ENCODE measurements at regions not wholly inside any gene's neighbourhood (a gene's known extent, or its start where the extent isn't known, plus 50 kb on each side); places are given as distances from the start of the nearest gene placed in this dataset.

GRCh38 chrX:69063486-69063885 is 101.8 kb downstream of the PJA1 start:
- ChIA-PET CTCF (no interaction called here), POLR2A (no interaction called here)
- Mint-ChIP-seq H3K36me3 (ENCODE audit: low read depth) (no peaks in the 10 kb centered on the region), H3K4me1 (ENCODE audit: low read depth) (no peaks in the 10 kb centered on the region), H3K9me3 (no peaks in the 10 kb centered on the region), H3K4me3 (no peak overlapping the region), H3K27me3 (no peaks in the 10 kb centered on the region), H3K27ac (no peak overlapping the region)
- no peak for TF ChIP-seq CTCF (IDR thresholded peaks at IDR 0.05)
- Histone ChIP-seq H3K4me1 (ENCODE audit: insufficient read depth, low read length) (no peaks in the 10 kb centered on the region), H3K27ac (ENCODE audit: low read depth in 1 of 2, low read length in 2 of 2) (no peak overlapping the region), H3K36me3 (ENCODE audit: insufficient read depth, low read length) (no peaks in the 10 kb centered on the region), H3K4me3 (ENCODE audit: low read length) (no peak overlapping the region), H3K27me3 (ENCODE audit: control insufficient read depth in 1 of 2, insufficient read depth in 2 of 2, low read length in 2 of 2) (no peaks in the 10 kb centered on the region), H3K9me3 (ENCODE audit: control insufficient read depth in 1 of 2, insufficient read depth in 1 of 2, low read length in 2 of 2) (no peaks in the 10 kb centered on the region)
- ATAC-seq (ENCODE audit: poor library complexity): no peak
- intact Hi-C loops (cut with DNase I, micrococcal nuclease): no loop called here
- DNase-seq: no peak

GRCh38 chrX:69062493-69062892 is 102.8 kb downstream of the PJA1 start:
- no peak for TF ChIP-seq CTCF (IDR thresholded peaks at IDR 0.05)
- ChIA-PET POLR2A (no interaction called here), CTCF (no interaction called here)
- intact Hi-C loops (cut with DNase I, micrococcal nuclease): no loop called here
- H3K27ac Mint-ChIP-seq: no peak overlapping the region
- ATAC-seq (ENCODE audit: poor library complexity): no peak
- H3K27ac ChIP-seq (ENCODE audit: low read depth in 1 of 2, low read length in 2 of 2): no peak overlapping the region
- no peaks in the 10 kb centered on the region for H3K9me3 Mint-ChIP-seq
- no peaks in the 10 kb centered on the region for H3K4me1 ChIP-seq (ENCODE audit: insufficient read depth, low read length)
- no peaks in the 10 kb centered on the region for H3K9me3 ChIP-seq (ENCODE audit: control insufficient read depth in 1 of 2, insufficient read depth in 1 of 2, low read length in 2 of 2)
- no peaks in the 10 kb centered on the region for H3K27me3 ChIP-seq (ENCODE audit: control insufficient read depth in 1 of 2, insufficient read depth in 2 of 2, low read length in 2 of 2)
- no peak overlapping the region for H3K4me3 ChIP-seq (ENCODE audit: low read length)
- H3K27me3 Mint-ChIP-seq: no peaks in the 10 kb centered on the region
- no peak overlapping the region for H3K4me3 Mint-ChIP-seq
- H3K36me3 ChIP-seq (ENCODE audit: insufficient read depth, low read length): no peaks in the 10 kb centered on the region
- H3K36me3 Mint-ChIP-seq (ENCODE audit: low read depth): no peaks in the 10 kb centered on the region
- no peaks in the 10 kb centered on the region for H3K4me1 Mint-ChIP-seq (ENCODE audit: low read depth)
- no peak for DNase-seq

DNA sequence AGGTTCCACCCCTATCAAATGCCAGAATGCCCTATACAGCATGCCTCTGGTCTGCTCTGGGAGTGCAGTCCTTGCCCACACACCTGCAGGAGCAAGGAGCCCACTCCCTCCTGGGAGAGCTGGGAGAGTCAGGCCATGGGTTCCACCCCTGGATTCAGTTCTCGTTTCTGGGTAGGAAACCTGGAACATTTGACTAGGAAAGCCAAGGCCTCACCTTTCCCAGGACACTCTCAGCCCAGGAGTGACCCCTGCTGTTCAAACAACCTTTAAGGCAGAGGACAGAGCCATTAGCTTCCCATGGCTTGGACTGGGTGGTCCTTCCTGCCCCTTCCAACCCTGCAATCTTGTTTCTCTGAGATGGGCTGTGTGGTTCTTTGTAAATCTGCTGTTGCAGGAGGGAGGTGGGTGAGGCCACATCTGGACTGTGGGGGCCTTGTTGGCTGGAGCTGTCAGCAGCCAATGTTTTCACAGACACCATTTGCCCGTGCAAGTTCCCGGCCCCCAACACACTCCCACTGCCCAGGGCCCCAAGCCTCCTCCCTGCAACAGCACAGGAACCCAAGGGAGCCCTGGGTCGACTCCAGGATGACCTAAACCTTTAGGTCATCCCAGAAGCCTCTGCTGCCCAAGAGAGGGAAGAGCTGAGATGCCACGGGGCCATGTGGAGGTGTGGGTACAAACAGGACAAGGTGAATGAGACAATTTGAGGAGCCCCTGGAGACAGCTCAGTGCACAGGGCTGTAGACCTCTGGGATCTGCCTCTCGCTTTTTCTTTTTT is 104.4 kb downstream of the PJA1 start:
- no peak for ATAC-seq (ENCODE audit: poor library complexity)

More for the DNA sequence above, 104.4 kb downstream of the PJA1 start:
- Histone ChIP-seq H3K4me1 (ENCODE audit: insufficient read depth, low read length) (no peaks in the 10 kb centered on the region), H3K36me3 (ENCODE audit: insufficient read depth, low read length) (no peaks in the 10 kb centered on the region), H3K4me3 (ENCODE audit: low read length) (no peak overlapping the region), H3K27me3 (ENCODE audit: control insufficient read depth in 1 of 2, insufficient read depth in 2 of 2, low read length in 2 of 2) (no peaks in the 10 kb centered on the region), H3K27ac (ENCODE audit: low read depth in 1 of 2, low read length in 2 of 2) (no peak overlapping the region), H3K9me3 (ENCODE audit: control insufficient read depth in 1 of 2, insufficient read depth in 1 of 2, low read length in 2 of 2) (no peaks in the 10 kb centered on the region)
- Mint-ChIP-seq H3K36me3 (ENCODE audit: low read depth) (no peaks in the 10 kb centered on the region), H3K4me1 (ENCODE audit: low read depth) (no peaks in the 10 kb centered on the region), H3K27ac (no peak overlapping the region), H3K9me3 (no peaks in the 10 kb centered on the region), H3K4me3 (no peak overlapping the region), H3K27me3 (no peaks in the 10 kb centered on the region)
- no peak for TF ChIP-seq CTCF (IDR thresholded peaks at IDR 0.05)
- no peak for DNase-seq
- CTCF ChIA-PET: no interaction called here
- intact Hi-C loops (cut with DNase I, micrococcal nuclease): no loop called here
- POLR2A ChIA-PET: no interaction called here
